ENCODE measurements at regions not wholly inside any gene's neighbourhood (a gene's known extent, or its start where the extent isn't known, plus 50 kb on each side); places are given as distances from the start of the nearest gene placed in this dataset.

DNA sequence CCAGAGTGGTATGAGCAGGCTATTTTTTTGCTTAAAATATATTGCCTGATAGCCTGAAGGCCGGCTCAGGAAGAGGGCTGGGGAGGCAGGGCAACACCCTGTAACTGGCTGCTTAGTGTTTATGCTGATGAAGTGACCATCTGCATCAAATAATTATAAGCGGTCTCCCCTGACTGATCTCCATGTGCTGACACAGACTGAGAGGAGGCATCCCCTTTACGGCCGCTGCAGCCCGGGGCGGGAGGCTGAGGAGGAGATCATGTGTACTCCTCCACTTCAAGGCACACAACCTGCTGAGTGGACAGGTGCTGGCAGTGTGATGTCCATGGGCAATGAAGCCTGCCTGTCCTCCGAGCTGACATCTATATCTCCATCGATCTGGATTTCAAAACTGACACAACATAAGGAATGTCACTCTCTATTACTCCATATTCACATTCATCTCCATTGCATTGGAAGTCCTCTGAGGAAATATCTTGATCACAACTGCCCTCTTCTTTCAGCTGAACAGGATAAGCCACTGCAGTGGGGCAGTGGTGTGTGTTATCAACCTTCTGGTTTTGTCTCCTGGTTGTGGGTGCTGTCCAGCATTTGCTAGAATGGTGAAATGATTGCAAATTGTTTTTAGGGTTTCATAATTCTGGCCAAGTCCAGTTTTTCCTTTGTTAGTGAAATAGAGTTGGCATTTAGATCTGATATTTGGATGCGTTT lies 143.5 kb downstream of the AQP4 start:
- TF ChIP-seq, protein P1, sequence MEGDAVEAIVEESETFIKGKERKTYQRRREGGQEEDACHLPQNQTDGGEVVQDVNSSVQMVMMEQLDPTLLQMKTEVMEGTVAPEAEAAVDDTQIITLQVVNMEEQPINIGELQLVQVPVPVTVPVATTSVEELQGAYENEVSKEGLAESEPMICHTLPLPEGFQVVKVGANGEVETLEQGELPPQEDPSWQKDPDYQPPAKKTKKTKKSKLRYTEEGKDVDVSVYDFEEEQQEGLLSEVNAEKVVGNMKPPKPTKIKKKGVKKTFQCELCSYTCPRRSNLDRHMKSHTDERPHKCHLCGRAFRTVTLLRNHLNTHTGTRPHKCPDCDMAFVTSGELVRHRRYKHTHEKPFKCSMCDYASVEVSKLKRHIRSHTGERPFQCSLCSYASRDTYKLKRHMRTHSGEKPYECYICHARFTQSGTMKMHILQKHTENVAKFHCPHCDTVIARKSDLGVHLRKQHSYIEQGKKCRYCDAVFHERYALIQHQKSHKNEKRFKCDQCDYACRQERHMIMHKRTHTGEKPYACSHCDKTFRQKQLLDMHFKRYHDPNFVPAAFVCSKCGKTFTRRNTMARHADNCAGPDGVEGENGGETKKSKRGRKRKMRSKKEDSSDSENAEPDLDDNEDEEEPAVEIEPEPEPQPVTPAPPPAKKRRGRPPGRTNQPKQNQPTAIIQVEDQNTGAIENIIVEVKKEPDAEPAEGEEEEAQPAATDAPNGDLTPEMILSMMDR (conservative IDR thresholded peaks at IDR 0.05; ENCODE audit: low read depth) = no peak
- ChIA-PET POLR2A (ENCODE audit: low non-redundant PET) (no interaction called here), CTCF (interaction anchor here (0.7 kb wide), 1 partner anchor 211 kb away, joined by 4 read pairs; no protein-coding TSS in a partner anchor)
- no peak overlapping the region for H3K27ac ChIP-seq
- no peak for DNase-seq (ENCODE audit: low spot score)

DNA sequence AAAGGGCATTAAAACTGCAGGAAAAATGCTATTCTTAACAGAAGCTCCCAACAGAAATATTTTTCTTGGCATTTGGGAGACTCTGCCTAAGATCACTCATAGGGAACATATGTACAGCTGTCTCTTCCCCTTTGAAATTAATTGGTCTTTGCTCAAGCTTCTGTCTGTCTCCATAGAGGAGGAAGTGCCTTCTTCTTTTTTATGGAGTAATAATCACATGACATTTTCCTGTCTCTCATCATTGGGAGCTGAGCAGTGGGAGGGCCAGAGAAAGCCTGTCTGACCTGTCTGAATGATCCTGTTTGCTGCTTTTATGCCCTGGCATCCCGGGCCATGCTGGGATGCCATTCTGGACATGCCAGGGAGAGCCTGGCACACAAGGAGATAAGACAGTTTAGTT lies 145.6 kb downstream of the AQP4 start:
- DNase-seq (ENCODE audit: low spot score) = no peak
- POLR2A ChIA-PET (ENCODE audit: low non-redundant PET) = no interaction called here

DNA sequence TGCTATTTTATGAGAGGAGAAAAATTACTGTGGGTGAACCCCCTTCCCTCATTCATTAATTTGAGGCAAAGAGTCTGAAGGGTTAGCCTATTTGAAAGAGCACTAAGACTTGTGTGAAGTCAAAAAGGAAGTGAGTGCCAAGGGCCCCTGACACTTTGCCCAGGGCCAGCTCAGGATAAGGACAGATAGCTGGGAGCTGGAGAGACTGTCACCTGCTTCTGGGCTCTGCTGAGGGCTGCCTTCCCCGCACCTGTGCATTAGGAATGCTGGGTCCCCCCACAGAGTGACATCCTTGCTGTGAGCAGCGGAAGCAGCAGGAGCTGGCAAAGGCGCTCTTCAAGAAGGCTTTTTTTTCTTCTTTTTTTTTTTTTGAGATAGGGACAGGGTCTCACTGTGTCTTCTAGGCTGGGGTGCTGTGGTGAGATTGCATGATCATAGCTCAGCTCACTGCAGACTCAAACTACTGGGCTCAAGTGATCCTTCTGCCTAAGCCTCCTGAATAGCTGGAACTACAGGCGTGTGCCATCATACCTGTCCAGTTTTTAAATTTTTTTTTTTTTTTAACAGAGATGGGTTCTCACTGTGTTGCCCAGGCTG lies 148.3 kb downstream of the AQP4 start:
- POLR2A ChIA-PET (ENCODE audit: low non-redundant PET) = no interaction called here
- no peak for DNase-seq (ENCODE audit: low spot score)
- no peak overlapping the region for H3K27ac ChIP-seq
- TF ChIP-seq, protein P1 (conservative IDR thresholded peaks at IDR 0.05; ENCODE audit: low read depth) = no peak
- CTCF ChIA-PET = no interaction called here

More for the DNA sequence above, 145.6 kb downstream of the AQP4 start:
- TF ChIP-seq, protein P1 (conservative IDR thresholded peaks at IDR 0.05; ENCODE audit: low read depth) = no peak
- CTCF ChIA-PET = no interaction called here
- H3K27ac ChIP-seq = no peak overlapping the region

DNA sequence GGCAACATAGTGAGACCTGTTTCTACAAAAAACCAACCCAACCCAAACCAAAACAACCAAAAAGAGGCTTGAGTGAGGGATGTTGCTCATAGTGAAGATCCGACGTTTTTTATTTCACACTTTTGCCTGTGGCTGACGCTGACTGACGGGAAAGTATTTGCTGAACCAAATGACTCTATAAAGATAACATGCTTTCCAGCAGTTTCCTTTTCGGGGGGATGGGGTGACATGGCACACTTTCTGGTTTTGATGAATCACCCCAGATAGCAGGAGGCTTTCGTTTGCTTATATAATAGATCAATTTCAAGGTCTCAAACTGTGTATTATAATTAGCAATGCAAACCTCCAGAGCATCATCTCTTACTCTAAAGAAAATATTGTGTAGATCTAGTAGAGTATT lies 150.8 kb downstream of the AQP4 start:
- ChIA-PET CTCF (no interaction called here), POLR2A (ENCODE audit: low non-redundant PET) (no interaction called here)
- no peak for DNase-seq (ENCODE audit: low spot score)
- no peak overlapping the region for H3K27ac ChIP-seq
- TF ChIP-seq, protein P1 (conservative IDR thresholded peaks at IDR 0.05; ENCODE audit: low read depth) = no peak

DNA sequence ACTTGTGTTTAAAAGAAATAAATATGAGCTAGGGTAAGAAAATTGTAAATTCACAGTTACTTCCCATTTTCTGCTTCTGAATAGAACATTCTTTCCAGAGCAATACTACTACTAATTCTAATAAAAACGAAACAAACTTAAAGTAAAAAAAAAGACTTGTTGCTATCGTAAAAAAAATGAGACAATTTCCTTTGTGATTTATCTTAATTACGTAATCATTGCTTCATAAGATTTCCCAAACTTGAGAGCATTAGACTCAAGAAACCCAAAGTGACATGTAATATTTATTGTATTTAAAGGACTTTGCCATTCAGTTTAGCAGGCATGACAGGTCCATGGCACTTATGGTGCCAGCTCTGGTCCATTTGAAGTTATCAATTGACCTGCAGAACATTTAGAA lies 153.8 kb downstream of the AQP4 start:
- DNase-seq (ENCODE audit: low spot score) = no peak
- no peak overlapping the region for H3K27ac ChIP-seq
- POLR2A ChIA-PET (ENCODE audit: low non-redundant PET) = no interaction called here
- TF ChIP-seq, protein P1 (conservative IDR thresholded peaks at IDR 0.05; ENCODE audit: low read depth) = no peak
- CTCF ChIA-PET = interaction anchor here (0.6 kb wide), 1 partner anchor 15 kb away, joined by 3 read pairs; no protein-coding TSS in a partner anchor

DNA sequence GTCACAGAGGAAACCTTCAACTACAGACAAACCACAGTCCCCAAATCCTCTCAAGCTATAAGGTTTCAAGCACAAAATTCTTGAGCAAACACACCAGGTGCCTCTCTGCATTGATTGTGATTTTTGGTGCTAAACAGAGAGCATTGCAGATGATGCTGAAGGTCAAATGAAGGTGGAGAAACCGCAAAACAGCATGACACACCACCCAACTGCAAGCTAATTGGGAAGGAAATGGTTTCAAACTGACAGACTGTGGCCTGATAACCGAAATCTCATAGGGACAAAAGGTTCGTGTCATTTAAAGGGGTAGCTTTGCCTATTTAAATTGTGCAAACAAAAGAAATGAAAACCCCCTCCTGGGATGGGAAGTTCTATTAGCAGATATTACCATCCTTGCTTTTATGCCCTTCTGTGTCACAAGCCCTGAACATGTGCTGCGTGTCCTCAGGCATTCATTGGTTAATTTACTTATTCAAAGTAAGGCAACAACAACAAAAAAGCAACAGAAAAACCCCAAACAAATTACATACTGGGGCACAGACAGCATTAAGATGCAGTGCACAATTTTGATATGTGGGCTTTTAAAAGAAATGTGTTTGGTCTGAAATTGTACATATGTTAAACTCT lies 154.9 kb downstream of the AQP4 start:
- no peak overlapping the region for H3K27ac ChIP-seq
- DNase-seq (ENCODE audit: low spot score) = no peak
- ChIA-PET POLR2A (ENCODE audit: low non-redundant PET) (no interaction called here), CTCF (no interaction called here)
- TF ChIP-seq, protein P1 (conservative IDR thresholded peaks at IDR 0.05; ENCODE audit: low read depth) = no peak
